ENCODE measurements at regions not wholly inside any gene's neighbourhood (a gene's known extent, or its start where the extent isn't known, plus 50 kb on each side); places are given as distances from the start of the nearest gene placed in this dataset.

- H3K4me1 Mint-ChIP-seq (ENCODE audit: low read depth, unreplicated experiment): no peaks in the 10 kb centered on the region
- no peaks in the 10 kb centered on the region for H3K27me3 ChIP-seq (replicated peaks; ENCODE audit: control insufficient read depth, insufficient read depth, low read length)
- peaks cover 3% of the 10 kb centered on the region for H3K27me3 Mint-ChIP-seq (ENCODE audit: insufficient read depth, unreplicated experiment)
- ChIA-PET POLR2A (no interaction called here), CTCF (no interaction called here)
- H3K27ac Mint-ChIP-seq (ENCODE audit: unreplicated experiment): no peak overlapping the region
- TF ChIP-seq CTCF (IDR thresholded peaks at IDR 0.05; ENCODE audit: insufficient read depth in 1 of 2, low read depth in 1 of 2, low read length in 1 of 2, severe bottlenecking in 1 of 2, unreplicated experiment in 1 of 2): no peak
- no peaks in the 10 kb centered on the region for H3K36me3 Mint-ChIP-seq (ENCODE audit: insufficient read depth, unreplicated experiment)
- intact Hi-C loops (cut with micrococcal nuclease; ENCODE audit: unreplicated experiment): no loop called here
- H3K4me3 ChIP-seq (ENCODE audit: low read depth, low read length): no peak overlapping the region
- no peaks in the 10 kb centered on the region for H3K9me3 Mint-ChIP-seq (ENCODE audit: unreplicated experiment)
- BruUV-seq (replicated peaks): no TSS peak
- no peaks in the 10 kb centered on the region for H3K9me3 ChIP-seq
- H3K4me1 ChIP-seq: no peaks in the 10 kb centered on the region
- no peak overlapping the region for H3K4me3 Mint-ChIP-seq (ENCODE audit: unreplicated experiment)
- no peak for DNase-seq
- H3K36me3 ChIP-seq (ENCODE audit: control insufficient read depth, insufficient read depth, low read length): no peaks in the 10 kb centered on the region
Observed at GRCh38 chr6:159422041-159422984, 253.1 kb downstream of the FNDC1 start.

GRCh38 chr6:159421586-159421985, 252.4 kb downstream of the FNDC1 start:
- CTCF ChIA-PET: no interaction called here
- no peaks in the 10 kb centered on the region for H3K9me3 Mint-ChIP-seq (ENCODE audit: unreplicated experiment)
- no peaks in the 10 kb centered on the region for H3K4me1 Mint-ChIP-seq (ENCODE audit: low read depth, unreplicated experiment)
- no TSS peak for BruUV-seq (replicated peaks)
- H3K36me3 ChIP-seq (ENCODE audit: control insufficient read depth, insufficient read depth, low read length): no peaks in the 10 kb centered on the region
- no peak overlapping the region for H3K27ac Mint-ChIP-seq (ENCODE audit: unreplicated experiment)
- intact Hi-C loops (cut with micrococcal nuclease; ENCODE audit: unreplicated experiment): no loop called here
- H3K4me1 ChIP-seq: no peaks in the 10 kb centered on the region
- H3K36me3 Mint-ChIP-seq (ENCODE audit: insufficient read depth, unreplicated experiment): no peaks in the 10 kb centered on the region
- POLR2A ChIA-PET: no interaction called here
- no peak for TF ChIP-seq CTCF (IDR thresholded peaks at IDR 0.05; ENCODE audit: insufficient read depth in 1 of 2, low read depth in 1 of 2, low read length in 1 of 2, severe bottlenecking in 1 of 2, unreplicated experiment in 1 of 2)
- no peak overlapping the region for H3K4me3 Mint-ChIP-seq (ENCODE audit: unreplicated experiment)
- H3K27me3 Mint-ChIP-seq (ENCODE audit: insufficient read depth, unreplicated experiment): peaks cover 3% of the 10 kb centered on the region
- no peaks in the 10 kb centered on the region for H3K27me3 ChIP-seq (replicated peaks; ENCODE audit: control insufficient read depth, insufficient read depth, low read length)
- DNase-seq: no peak
- H3K4me3 ChIP-seq (ENCODE audit: low read depth, low read length): no peak overlapping the region
- H3K9me3 ChIP-seq: no peaks in the 10 kb centered on the region

- H3K27me3 Mint-ChIP-seq (ENCODE audit: insufficient read depth, unreplicated experiment): peaks cover 3% of the 10 kb centered on the region
- intact Hi-C loops (cut with micrococcal nuclease; ENCODE audit: unreplicated experiment): no loop called here
- no peak for DNase-seq
- Histone ChIP-seq H3K27me3 (replicated peaks; ENCODE audit: control insufficient read depth, insufficient read depth, low read length) (no peaks in the 10 kb centered on the region), H3K9me3 (peaks cover 3% of the 10 kb centered on the region; the same call in 1 of the 2 replicates), H3K4me1 (no peaks in the 10 kb centered on the region), H3K4me3 (ENCODE audit: low read depth, low read length) (no peak overlapping the region), H3K36me3 (ENCODE audit: control insufficient read depth, insufficient read depth, low read length) (no peaks in the 10 kb centered on the region)
- H3K4me3 Mint-ChIP-seq (ENCODE audit: unreplicated experiment): no peak overlapping the region
- peaks cover 14% of the 10 kb centered on the region for H3K9me3 Mint-ChIP-seq (ENCODE audit: unreplicated experiment)
- no peak overlapping the region for H3K27ac Mint-ChIP-seq (ENCODE audit: unreplicated experiment)
- ChIA-PET CTCF (no interaction called here), POLR2A (no interaction called here)
- no peak for TF ChIP-seq CTCF (IDR thresholded peaks at IDR 0.05; ENCODE audit: insufficient read depth in 1 of 2, low read depth in 1 of 2, low read length in 1 of 2, severe bottlenecking in 1 of 2, unreplicated experiment in 1 of 2)
- no TSS peak for BruUV-seq (replicated peaks)
- no peaks in the 10 kb centered on the region for H3K4me1 Mint-ChIP-seq (ENCODE audit: low read depth, unreplicated experiment)
- no peaks in the 10 kb centered on the region for H3K36me3 Mint-ChIP-seq (ENCODE audit: insufficient read depth, unreplicated experiment)
Observed at GRCh38 chr6:159418997-159419396, 249.8 kb downstream of the FNDC1 start.

Measured in Caco-2 (cell line).